GM12865 (cell line): ENCODE measurements at regions not wholly inside any gene's neighbourhood (a gene's known extent, or its start where the extent isn't known, plus 50 kb on each side); places are given as distances from the start of the nearest gene placed in this dataset.

Experiments used
- DNase-seq: peaks from one replicate; pipeline ENCODE4 v3.0.0; 2010; ENCODE audit warnings: low read depth
- H3K4me3 ChIP-seq: 2 replicates; pipeline ENCODE4 v1.5.1; 2011; ENCODE audit warnings: mild to moderate bottlenecking, low read depth, low read length, control low read depth
- CTCF ChIP-seq: IDR thresholded peaks from 2 replicates; pipeline ENCODE4 v1.5.1; 2011; ENCODE audit warnings: low read length, control low read depth, low read depth, inconsistent platforms; ENCODE audit not compliant: insufficient read depth; ENCODE audit errors: missing control alignments

GRCh38 chr7:13041368-13041988, 354.0 kb downstream of the ARL4A start:
- DNase-seq: no peak
- H3K4me3 ChIP-seq: no peak overlapping the region

GRCh38 chr7:13042605-13043236, 355.3 kb downstream of the ARL4A start:
- no peak for DNase-seq
- no peak overlapping the region for H3K4me3 ChIP-seq
- TF ChIP-seq CTCF: no peak

More at GRCh38 chr7:13041368-13041988, 354.0 kb downstream of the ARL4A start:
- no peak for TF ChIP-seq CTCF

GRCh38 chr7:13044309-13044708, 356.9 kb downstream of the ARL4A start:
- DNase-seq: no peak
- TF ChIP-seq CTCF: no peak
- no peak overlapping the region for H3K4me3 ChIP-seq

GRCh38 chr7:13047061-13047460, 359.6 kb downstream of the ARL4A start:
- H3K4me3 ChIP-seq: no peak overlapping the region
- no peak for TF ChIP-seq CTCF
- peak; percentile 6 for DNase-seq

GRCh38 chr7:13049946-13050345, 362.5 kb downstream of the ARL4A start:
- no peak for DNase-seq
- H3K4me3 ChIP-seq: no peak overlapping the region
- TF ChIP-seq CTCF: no peak

- no peak for DNase-seq
- no peak for TF ChIP-seq CTCF
- no peak overlapping the region for H3K4me3 ChIP-seq
Observed at GRCh38 chr7:13050703-13051102, 363.3 kb downstream of the ARL4A start.
